HepG2 (cell line): ENCODE measurements at regions not wholly inside any gene's neighbourhood (a gene's known extent, or its start where the extent isn't known, plus 50 kb on each side); places are given as distances from the start of the nearest gene placed in this dataset.

Source experiments
- ATAC-seq: fragments of 200-7000 bp; cut with Tn5 transposase; 3 replicates; pipeline ENCODE4 v1.9.1; 2020; ENCODE audit warnings: mild to moderate bottlenecking, moderate library complexity
- BruUV-seq: library from RNA; stranded (reverse); fragments of 400-500 nt; replicated peaks from 2 replicates; lab custom pipeline; 2021; lab: Mats Ljungman, UMichigan
- CTCF ChIA-PET: fragments of 300-600 bp; formaldehyde crosslinking; extraction: SDS; loops from one replicate; lab custom pipeline; 2021; ENCODE audit warnings: low total read pairs, inconsistent platforms, low intra/inter-chr PET ratio; lab: Yijun Ruan, JAX
- POLR2A ChIA-PET: fragments of 350-600 bp; sonication (Branson Sonifier 250); formaldehyde crosslinking; loops from one replicate; lab custom pipeline; 2020; ENCODE audit warnings: antibody characterized with exemption, inconsistent platforms; lab: Yijun Ruan, JAX
- DNase-seq: peaks from one replicate; pipeline ENCODE4 v3.0.0-alpha.2; 2015; ENCODE audit warnings: low spot score
- FAIRE-seq: peaks from 3 replicates; lab custom pipeline; 2011; peaks lifted over from hg19 to GRCh38; lab: Jason Lieb, UNC
- H2AFZ ChIP-seq: one replicate; pipeline ENCODE4 v1.6.1; 2011; ENCODE audit warnings: low read length, inconsistent platforms
- H3K27ac ChIP-seq: fragments of 300-600 bp; 3 replicates; pipeline ENCODE4 v1.8.0; 2011; ENCODE audit warnings: mixed run types, mild to moderate bottlenecking, mixed read lengths, low read length, inconsistent platforms; ENCODE audit not compliant: insufficient read depth; ENCODE audit errors: extremely low read length
- H3K27me3 ChIP-seq, 2 experiments: fragments of 200-600 bp in 1 of 2; 2 replicates in 1 of 2; 3 replicates in 1 of 2; pipeline versions ENCODE4 v1.6.0 to v1.8.0; 2011; ENCODE audit warnings: low read length in 2 of 2, mild to moderate bottlenecking in 2 of 2, moderate library complexity in 2 of 2, inconsistent platforms in 1 of 2; ENCODE audit not compliant: insufficient read depth in 2 of 2, control insufficient read depth in 1 of 2
- H3K36me3 ChIP-seq, 2 experiments: fragments of 200-600 bp in 1 of 2; replicated peaks in 1 of 2; 2 replicates in 1 of 2; 3 replicates in 1 of 2; pipeline versions ENCODE4 v1.5.1 to v1.8.0; 2011; ENCODE audit warnings: low read length in 2 of 2, inconsistent platforms in 1 of 2; ENCODE audit not compliant: insufficient read depth in 2 of 2, control insufficient read depth in 1 of 2
- H3K4me1 ChIP-seq: 2 replicates; pipeline ENCODE4 v1.5.1; 2012; ENCODE audit warnings: low read length, inconsistent platforms; ENCODE audit not compliant: insufficient read depth
- H3K4me2 ChIP-seq: 2 replicates; pipeline ENCODE4 v1.6.0; 2011; ENCODE audit warnings: low read depth, low read length, inconsistent platforms
- H3K4me3 ChIP-seq, 3 experiments: fragments of 200-600 bp in 1 of 3; sonication (generic), shearing (Covaris generic) in 1 of 3; replicated peaks in 1 of 3; 2 replicates each; pipeline ENCODE4 v1.5.1; 2011 to 2016; ENCODE audit warnings: low read length in 3 of 3, inconsistent platforms in 2 of 3, low read depth in 2 of 3, mild to moderate bottlenecking in 2 of 3, control low read depth in 1 of 3, mixed read lengths in 1 of 3; ENCODE audit not compliant: insufficient read depth in 1 of 3
- H3K79me2 ChIP-seq: one replicate; pipeline ENCODE4 v1.6.1; 2011; ENCODE audit warnings: low read length, inconsistent platforms; ENCODE audit not compliant: insufficient read depth
- H3K9ac ChIP-seq: 2 replicates; pipeline ENCODE4 v1.6.0; 2011; ENCODE audit warnings: mild to moderate bottlenecking, low read depth, low read length, inconsistent platforms; ENCODE audit not compliant: insufficient read depth
- H3K9me3 ChIP-seq: 2 replicates; pipeline ENCODE4 v1.5.1; 2012; ENCODE audit warnings: mild to moderate bottlenecking, low read length
- H4K20me1 ChIP-seq: 2 replicates; pipeline ENCODE4 v1.6.0; 2011; ENCODE audit warnings: inconsistent platforms, mild to moderate bottlenecking, low read length, moderate library complexity; ENCODE audit not compliant: insufficient read depth
- BCL3 ChIP-seq: sonication (generic); formaldehyde crosslinking; IDR thresholded peaks from 2 replicates; pipeline ENCODE4 v1.5.1; 2020; ENCODE audit warnings: mild to moderate bottlenecking, missing genetic modification reagents, moderate library complexity
- CAMTA2 ChIP-seq: sonication (generic); formaldehyde crosslinking; IDR thresholded peaks from 2 replicates; pipeline ENCODE4 v1.4.0; 2020; ENCODE audit warnings: mild to moderate bottlenecking, missing genetic modification reagents, borderline replicate concordance
- DNMT1 ChIP-seq: sonication (generic); formaldehyde crosslinking; IDR thresholded peaks from 2 replicates; pipeline ENCODE4 v1.5.1; 2020; ENCODE audit warnings: mild to moderate bottlenecking, missing genetic modification reagents
- FLYWCH1 ChIP-seq: sonication (generic); formaldehyde crosslinking; IDR thresholded peaks from 2 replicates; pipeline ENCODE4 v1.8.1; 2023; ENCODE audit warnings: mild to moderate bottlenecking, missing genetic modification reagents
- KAT7 ChIP-seq: IDR thresholded peaks from 2 replicates; pipeline ENCODE4 v1.6.1; 2018; ENCODE audit warnings: borderline replicate concordance, missing compliant biosample characterization
- MAFG ChIP-seq: sonication (generic); formaldehyde crosslinking; IDR thresholded peaks from 2 replicates; pipeline ENCODE4 v1.5.1; 2020; ENCODE audit warnings: mild to moderate bottlenecking, missing genetic modification reagents
- MIER3 ChIP-seq: IDR thresholded peaks from 2 replicates; pipeline ENCODE4 v1.6.1; 2016; ENCODE audit warnings: missing compliant biosample characterization, borderline replicate concordance
- RERE ChIP-seq: IDR thresholded peaks from 2 replicates; pipeline ENCODE4 v1.6.1; 2016; ENCODE audit warnings: low read depth, missing genetic modification reagents, missing compliant biosample characterization
- RXRB ChIP-seq: IDR thresholded peaks from 2 replicates; pipeline ENCODE4 v1.6.1; 2016; ENCODE audit warnings: borderline replicate concordance, missing genetic modification reagents, missing compliant biosample characterization
- SSRP1 ChIP-seq: IDR thresholded peaks from 2 replicates; pipeline ENCODE4 v1.6.1; 2016; ENCODE audit warnings: control low read depth
- TCF7L2 ChIP-seq: IDR thresholded peaks from 2 replicates; pipeline ENCODE4 v1.6.1; 2011; ENCODE audit warnings: mild to moderate bottlenecking, low read depth, low read length, moderate library complexity
- YEATS4 ChIP-seq: sonication (generic); formaldehyde crosslinking; IDR thresholded peaks from 2 replicates; pipeline ENCODE4 v1.4.0; 2020; ENCODE audit warnings: missing genetic modification reagents, borderline replicate concordance
- ZBTB2 ChIP-seq: sonication (generic); formaldehyde crosslinking; IDR thresholded peaks from 2 replicates; pipeline ENCODE4 v1.8.0; 2022; ENCODE audit warnings: low read depth, missing genetic modification reagents
- ZKSCAN1 ChIP-seq: fragments of 150-350 bp; IDR thresholded peaks from 2 replicates; pipeline ENCODE4 v1.6.1; 2014; ENCODE audit warnings: low read length
- ZNF296 ChIP-seq: sonication (generic); formaldehyde crosslinking; conservative IDR thresholded peaks from 2 replicates; pipeline ENCODE4 v1.5.0; 2020; ENCODE audit warnings: mild to moderate bottlenecking, missing genetic modification reagents
- ZNF414 ChIP-seq: sonication (generic); formaldehyde crosslinking; IDR thresholded peaks from 2 replicates; pipeline ENCODE4 v1.5.0; 2020; ENCODE audit warnings: missing genetic modification reagents
- ZNF605 ChIP-seq: sonication (generic); formaldehyde crosslinking; IDR thresholded peaks from 2 replicates; pipeline ENCODE4 v1.8.0; 2022; ENCODE audit warnings: mild to moderate bottlenecking, missing genetic modification reagents
- ZNF674 ChIP-seq: sonication (generic); formaldehyde crosslinking; IDR thresholded peaks from 2 replicates; pipeline ENCODE4 v1.5.0; 2020; ENCODE audit warnings: low read depth, mild to moderate bottlenecking, missing genetic modification reagents
- ZZZ3 ChIP-seq: sonication (generic); formaldehyde crosslinking; IDR thresholded peaks from 2 replicates; pipeline ENCODE4 v1.4.0; 2020; ENCODE audit warnings: missing genetic modification reagents, mild to moderate bottlenecking, borderline replicate concordance
- WGBS: methylation state at CpG from one replicate; pipeline ENCODE4 v1.1.6; 2017; ENCODE audit warnings: low lambda C conversion rate; 5-methylcytosine and 5-hydroxymethylcytosine counted together
- in situ Hi-C: cut with HindIII; loops from 2 replicates; pipeline ENCODE4 v1.10.0; 2017; ENCODE audit warnings: low pct_unique_long_range_greater_than_20kb; ENCODE audit not compliant: extremely low pct_ligation_motif_present
- intact Hi-C: fragments of 100-400 bp; cut with micrococcal nuclease; formaldehyde crosslinking; loops from one replicate; pipeline ENCODE4 v1.10.0; 2022; ENCODE audit not compliant: unreplicated experiment

- DNase-seq (no peak), FAIRE-seq (no peak), ATAC-seq (no peak)
- POLR2A ChIA-PET, result no interaction called here
- Histone ChIP-seq H3K4me1 (peaks cover 8% of the 10 kb centered on the region; the same call in 1 of the 2 replicates), H3K4me3 (no peak overlapping the region), H2AFZ (no peak overlapping the region), H3K9ac (no peak overlapping the region), H3K27ac (no peak overlapping the region), H4K20me1 (no peaks in the 10 kb centered on the region), H3K27me3 (peaks cover 2 to 15% of the 10 kb centered on the region in 2 experiments; a peak in 3 of 5 replicates), H3K9me3 (no peaks in the 10 kb centered on the region), H3K36me3 (no peaks in the 10 kb centered on the region), H3K79me2 (no peaks in the 10 kb centered on the region), H3K4me2 (no peak overlapping the region)
- WGBS, result 33% methylated on average over 8 of the region's 8 CpGs
- in situ Hi-C loops (no loop called here), intact Hi-C loops (no loop called here)
- CTCF ChIA-PET, result no interaction called here
- BruUV-seq, result no TSS peak
- TF ChIP-seq MAFG (no peak), ZZZ3 (CRISPR knock-in tag) (no peak), ZBTB2 (CRISPR knock-in tag) (no peak), ZNF605 (CRISPR knock-in tag) (no peak), BCL3 (CRISPR knock-in tag) (no peak), DNMT1 (CRISPR knock-in tag) (no peak), TCF7L2 (no peak), FLYWCH1 (CRISPR knock-in tag) (no peak), RXRB (CRISPR knock-in tag) (no peak), ZNF674 (CRISPR knock-in tag) (no peak), MIER3 (no peak), SSRP1 (CRISPR knock-in tag) (no peak), YEATS4 (CRISPR knock-in tag) (no peak), ZNF296 (CRISPR knock-in tag) (no peak), ZNF414 (CRISPR knock-in tag) (no peak), KAT7 (CRISPR knock-in tag) (no peak), ZKSCAN1 (no peak), RERE (CRISPR knock-in tag) (no peak), CAMTA2 (CRISPR knock-in tag) (no peak)
Measured at GRCh38 chr6:159097256-159097655, 52.5 kb upstream of the TAGAP start.
